GM13977 (cell line): ENCODE measurements at regions not wholly inside any gene's neighbourhood (a gene's known extent, or its start where the extent isn't known, plus 50 kb on each side); places are given as distances from the start of the nearest gene placed in this dataset.

Source experiments
- DNase-seq: peaks from one replicate; pipeline ENCODE4 v3.0.0; 2012; ENCODE audit warnings: low spot score
- in situ Hi-C: fragments of 300-500 bp; cut with MboI; formaldehyde crosslinking; loops from one replicate; pipeline ENCODE4 v1.12.0; 2022; ENCODE audit warnings: low sequenced_read_pairs, low pct_unique_long_range_greater_than_20kb, mixed read lengths, inconsistent platforms; ENCODE audit not compliant: unreplicated experiment
- TF ChIP-seq, protein P1 (sequence below): IDR thresholded peaks from 2 replicates; pipeline ENCODE4 v1.5.1; 2012; ENCODE audit warnings: mild to moderate bottlenecking, control low read depth; ENCODE audit not compliant: insufficient read depth; ENCODE audit errors: extremely low read depth, missing control alignments

DNA sequence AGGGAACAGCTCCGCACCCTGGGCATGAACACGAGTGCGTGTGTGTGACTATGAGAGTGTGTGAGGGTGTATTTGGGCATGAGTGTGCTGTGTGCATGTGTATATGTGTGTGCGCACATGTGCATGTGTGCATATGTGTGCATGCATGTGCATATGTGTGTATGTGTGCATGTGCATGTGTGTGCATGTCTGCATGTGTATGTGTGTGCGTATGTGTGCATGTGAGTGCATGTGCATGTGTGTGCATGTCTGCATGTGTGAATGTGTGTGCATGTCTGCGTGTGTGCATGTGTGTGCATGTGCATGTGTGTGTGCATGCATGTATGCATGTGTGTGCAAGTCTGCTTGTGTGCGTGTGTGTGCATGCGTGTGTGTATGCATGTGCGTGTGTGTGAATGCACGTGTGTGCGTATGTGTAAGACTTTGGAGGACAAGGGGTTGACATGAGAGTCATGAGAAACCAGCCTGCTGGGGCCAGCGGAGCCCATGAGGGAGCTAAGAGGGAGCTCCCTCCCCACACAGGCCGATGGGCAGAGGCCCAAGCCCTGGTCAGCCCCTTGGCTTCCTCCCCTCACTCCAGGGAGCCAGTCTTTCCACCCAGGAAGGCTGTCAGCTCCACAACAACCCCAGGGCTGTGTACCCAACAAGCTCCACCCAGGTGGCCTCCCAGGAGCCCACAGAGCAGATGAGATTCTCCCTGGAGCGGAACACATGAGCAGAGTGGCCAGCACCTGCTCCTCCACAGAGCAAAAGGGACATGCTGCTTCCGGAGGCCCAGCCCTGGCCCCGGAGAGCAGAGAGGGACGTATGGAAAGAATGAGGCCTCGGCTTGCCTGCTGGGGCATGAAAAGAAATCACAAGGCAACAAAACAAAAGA is 142.5 kb upstream of the PPP2R2D start:
- TF ChIP-seq, protein P1, sequence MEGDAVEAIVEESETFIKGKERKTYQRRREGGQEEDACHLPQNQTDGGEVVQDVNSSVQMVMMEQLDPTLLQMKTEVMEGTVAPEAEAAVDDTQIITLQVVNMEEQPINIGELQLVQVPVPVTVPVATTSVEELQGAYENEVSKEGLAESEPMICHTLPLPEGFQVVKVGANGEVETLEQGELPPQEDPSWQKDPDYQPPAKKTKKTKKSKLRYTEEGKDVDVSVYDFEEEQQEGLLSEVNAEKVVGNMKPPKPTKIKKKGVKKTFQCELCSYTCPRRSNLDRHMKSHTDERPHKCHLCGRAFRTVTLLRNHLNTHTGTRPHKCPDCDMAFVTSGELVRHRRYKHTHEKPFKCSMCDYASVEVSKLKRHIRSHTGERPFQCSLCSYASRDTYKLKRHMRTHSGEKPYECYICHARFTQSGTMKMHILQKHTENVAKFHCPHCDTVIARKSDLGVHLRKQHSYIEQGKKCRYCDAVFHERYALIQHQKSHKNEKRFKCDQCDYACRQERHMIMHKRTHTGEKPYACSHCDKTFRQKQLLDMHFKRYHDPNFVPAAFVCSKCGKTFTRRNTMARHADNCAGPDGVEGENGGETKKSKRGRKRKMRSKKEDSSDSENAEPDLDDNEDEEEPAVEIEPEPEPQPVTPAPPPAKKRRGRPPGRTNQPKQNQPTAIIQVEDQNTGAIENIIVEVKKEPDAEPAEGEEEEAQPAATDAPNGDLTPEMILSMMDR = no peak
- in situ Hi-C loops = no loop called here

GRCh38 chr10:131758939-131759301 is 141.9 kb upstream of the PPP2R2D start:
- in situ Hi-C loops = no loop called here
- DNase-seq = no peak
- TF ChIP-seq, protein P1 = no peak

More for the DNA sequence above, 142.5 kb upstream of the PPP2R2D start:
- DNase-seq = no peak

GRCh38 chr10:131759347-131759746 is 141.5 kb upstream of the PPP2R2D start:
- no peak for DNase-seq
- in situ Hi-C loops = no loop called here
- TF ChIP-seq, protein P1 = no peak

- in situ Hi-C loops = no loop called here
- TF ChIP-seq, protein P1 = no peak
- no peak for DNase-seq
Measured at GRCh38 chr10:131760416-131761166, 140.2 kb upstream of the PPP2R2D start.

- in situ Hi-C loops = no loop called here
- TF ChIP-seq, protein P1 = no peak
- DNase-seq = no peak
Measured at GRCh38 chr10:131762789-131763696, 137.8 kb upstream of the PPP2R2D start.

DNA sequence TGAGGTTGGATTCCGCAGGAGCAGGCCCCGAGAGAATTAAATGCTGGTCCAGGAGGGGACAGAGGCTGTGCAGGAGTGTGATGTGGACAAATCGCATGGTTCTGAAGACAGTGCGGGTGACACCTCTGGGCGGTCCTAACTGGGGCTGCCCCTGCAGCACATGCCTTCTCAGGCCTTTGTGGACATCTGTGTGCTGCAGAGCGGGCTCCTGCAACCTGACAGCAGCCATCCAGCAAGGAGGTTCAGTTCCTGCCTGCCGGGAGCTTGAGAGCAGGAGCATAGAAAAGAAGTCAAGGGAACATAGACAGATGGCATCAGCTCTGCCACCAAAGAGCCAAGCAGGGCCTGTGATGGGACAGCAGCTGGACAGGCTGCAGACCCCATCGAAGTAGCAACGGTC is 135.9 kb upstream of the PPP2R2D start:
- no peak for DNase-seq
- in situ Hi-C loops = no loop called here
- TF ChIP-seq, protein P1 = no peak
